RWPE2 (cell line): ENCODE measurements at regions not wholly inside any gene's neighbourhood (a gene's known extent, or its start where the extent isn't known, plus 50 kb on each side); places are given as distances from the start of the nearest gene placed in this dataset.

ENCODE experiments used
- ATAC-seq: fragments of 200-7000 bp; cut with Tn5 transposase; 3 replicates; pipeline ENCODE4 v1.9.1; 2021; ENCODE audit warnings: low read depth
- DNase-seq: peaks from one replicate; pipeline ENCODE4 v3.0.0-alpha.2; 2020; ENCODE audit warnings: low spot score
- H3K27ac ChIP-seq: fragments of 450-650 bp; 2 replicates; pipeline ENCODE4 v1.5.1; 2017; ENCODE audit warnings: mild to moderate bottlenecking; ENCODE audit not compliant: poor library complexity, severe bottlenecking
- H3K27me3 ChIP-seq: fragments of 250-450 bp; sonication (Bioruptor Pico); 2 replicates; pipeline ENCODE4 v1.5.1; 2021; ENCODE audit warnings: mild to moderate bottlenecking, moderate library complexity; ENCODE audit not compliant: insufficient read depth, poor library complexity, severe bottlenecking
- H3K36me3 ChIP-seq: fragments of 250-450 bp; sonication (Bioruptor Pico); 2 replicates; pipeline ENCODE4 v1.5.1; 2020; ENCODE audit warnings: low read depth, mild to moderate bottlenecking, moderate library complexity
- H3K4me1 ChIP-seq: fragments of 250-450 bp; sonication (Bioruptor Pico); 2 replicates; pipeline ENCODE4 v1.5.1; 2021; ENCODE audit warnings: mild to moderate bottlenecking, moderate library complexity; ENCODE audit not compliant: insufficient read depth, poor library complexity, severe bottlenecking
- H3K4me3 ChIP-seq: fragments of 250-450 bp; sonication (Bioruptor Pico); 2 replicates; pipeline ENCODE4 v1.5.1; 2021; ENCODE audit warnings: mild to moderate bottlenecking, moderate library complexity; ENCODE audit not compliant: severe bottlenecking
- H3K9me3 ChIP-seq: fragments of 250-450 bp; sonication (Bioruptor Pico); 2 replicates; pipeline ENCODE4 v1.5.1; 2021; ENCODE audit warnings: mild to moderate bottlenecking, moderate library complexity; ENCODE audit not compliant: severe bottlenecking
- TF ChIP-seq, protein P1 (sequence below): fragments of 450-650 bp; IDR thresholded peaks from one replicate; pipeline ENCODE4 v1.5.1; 2017; ENCODE audit warnings: mild to moderate bottlenecking, moderate library complexity; ENCODE audit not compliant: poor library complexity, severe bottlenecking

DNA sequence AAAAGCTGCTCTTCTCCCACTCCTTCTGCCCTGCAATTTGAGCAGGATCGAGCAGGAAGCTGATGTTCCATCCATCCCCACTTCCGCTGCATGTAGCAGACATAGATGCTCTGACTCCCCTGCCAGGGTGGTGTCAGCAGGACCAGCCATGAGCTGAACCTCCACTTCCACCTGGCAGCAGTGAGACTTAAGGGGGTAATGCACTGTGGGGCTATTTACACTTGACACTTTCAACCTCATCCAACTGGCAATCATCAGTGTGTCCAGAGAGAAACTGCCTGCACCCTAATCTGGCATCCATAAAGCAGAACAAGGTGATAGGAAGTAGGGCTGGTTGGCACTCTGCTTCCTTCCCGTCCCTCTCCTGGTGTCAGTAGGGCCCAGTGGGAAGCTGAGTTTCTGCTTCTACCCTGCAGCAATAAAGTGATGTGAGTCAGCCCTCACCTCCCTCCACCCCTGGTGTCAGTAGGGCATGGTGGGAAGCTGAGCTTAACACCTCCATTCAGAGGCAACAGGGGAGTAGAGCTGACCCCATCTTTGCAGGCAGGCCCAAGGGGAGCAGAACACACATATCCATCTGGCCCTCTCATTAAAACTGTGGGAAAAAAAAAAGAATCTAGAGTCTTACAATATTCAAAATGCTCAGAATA is 272.3 kb downstream of the PTPRU start:
- Histone ChIP-seq H3K4me1 (no peaks in the 10 kb centered on the region), H3K27me3 (peaks cover 9% of the 10 kb centered on the region), H3K9me3 (no peaks in the 10 kb centered on the region), H3K27ac (no peak overlapping the region), H3K4me3 (no peak overlapping the region), H3K36me3 (no peaks in the 10 kb centered on the region)
- TF ChIP-seq, protein P1, sequence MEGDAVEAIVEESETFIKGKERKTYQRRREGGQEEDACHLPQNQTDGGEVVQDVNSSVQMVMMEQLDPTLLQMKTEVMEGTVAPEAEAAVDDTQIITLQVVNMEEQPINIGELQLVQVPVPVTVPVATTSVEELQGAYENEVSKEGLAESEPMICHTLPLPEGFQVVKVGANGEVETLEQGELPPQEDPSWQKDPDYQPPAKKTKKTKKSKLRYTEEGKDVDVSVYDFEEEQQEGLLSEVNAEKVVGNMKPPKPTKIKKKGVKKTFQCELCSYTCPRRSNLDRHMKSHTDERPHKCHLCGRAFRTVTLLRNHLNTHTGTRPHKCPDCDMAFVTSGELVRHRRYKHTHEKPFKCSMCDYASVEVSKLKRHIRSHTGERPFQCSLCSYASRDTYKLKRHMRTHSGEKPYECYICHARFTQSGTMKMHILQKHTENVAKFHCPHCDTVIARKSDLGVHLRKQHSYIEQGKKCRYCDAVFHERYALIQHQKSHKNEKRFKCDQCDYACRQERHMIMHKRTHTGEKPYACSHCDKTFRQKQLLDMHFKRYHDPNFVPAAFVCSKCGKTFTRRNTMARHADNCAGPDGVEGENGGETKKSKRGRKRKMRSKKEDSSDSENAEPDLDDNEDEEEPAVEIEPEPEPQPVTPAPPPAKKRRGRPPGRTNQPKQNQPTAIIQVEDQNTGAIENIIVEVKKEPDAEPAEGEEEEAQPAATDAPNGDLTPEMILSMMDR, result no peak
- ATAC-seq (no peak), DNase-seq (no peak)

DNA sequence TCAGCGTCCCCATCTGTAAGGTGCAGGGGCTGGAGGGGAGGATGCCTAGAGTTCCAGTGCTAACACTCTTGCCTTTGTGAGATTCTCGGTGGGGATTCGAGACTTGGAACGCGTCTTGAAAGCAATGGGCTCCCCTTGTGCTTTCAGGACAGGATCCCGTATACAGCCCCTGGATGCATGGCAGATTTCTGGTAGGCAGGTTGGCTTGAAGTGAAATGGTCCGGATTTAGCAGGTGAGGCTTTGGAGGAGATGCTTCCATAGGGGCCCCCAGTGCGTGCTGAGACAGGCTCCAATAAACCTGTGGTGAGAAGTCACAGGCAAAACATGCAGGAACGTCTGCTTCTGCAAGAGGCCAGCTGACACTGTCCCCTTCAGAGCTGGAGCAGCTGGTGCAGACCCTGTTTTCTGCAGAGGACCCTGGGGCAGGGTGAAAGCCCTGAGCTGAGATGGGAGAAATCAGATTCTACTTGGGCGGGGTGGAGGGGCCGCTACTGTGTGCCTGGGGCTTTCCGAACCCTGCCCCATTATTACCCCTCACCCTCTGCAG is 270.4 kb downstream of the PTPRU start:
- no peak for ATAC-seq
- H3K4me1 ChIP-seq, result no peaks in the 10 kb centered on the region
- H3K27me3 ChIP-seq, result peaks cover 9% of the 10 kb centered on the region
- no peaks in the 10 kb centered on the region for H3K36me3 ChIP-seq
- no peaks in the 10 kb centered on the region for H3K9me3 ChIP-seq
- H3K4me3 ChIP-seq, result no peak overlapping the region
- no peak overlapping the region for H3K27ac ChIP-seq
- DNase-seq, result no peak
- TF ChIP-seq, protein P1, result no peak

DNA sequence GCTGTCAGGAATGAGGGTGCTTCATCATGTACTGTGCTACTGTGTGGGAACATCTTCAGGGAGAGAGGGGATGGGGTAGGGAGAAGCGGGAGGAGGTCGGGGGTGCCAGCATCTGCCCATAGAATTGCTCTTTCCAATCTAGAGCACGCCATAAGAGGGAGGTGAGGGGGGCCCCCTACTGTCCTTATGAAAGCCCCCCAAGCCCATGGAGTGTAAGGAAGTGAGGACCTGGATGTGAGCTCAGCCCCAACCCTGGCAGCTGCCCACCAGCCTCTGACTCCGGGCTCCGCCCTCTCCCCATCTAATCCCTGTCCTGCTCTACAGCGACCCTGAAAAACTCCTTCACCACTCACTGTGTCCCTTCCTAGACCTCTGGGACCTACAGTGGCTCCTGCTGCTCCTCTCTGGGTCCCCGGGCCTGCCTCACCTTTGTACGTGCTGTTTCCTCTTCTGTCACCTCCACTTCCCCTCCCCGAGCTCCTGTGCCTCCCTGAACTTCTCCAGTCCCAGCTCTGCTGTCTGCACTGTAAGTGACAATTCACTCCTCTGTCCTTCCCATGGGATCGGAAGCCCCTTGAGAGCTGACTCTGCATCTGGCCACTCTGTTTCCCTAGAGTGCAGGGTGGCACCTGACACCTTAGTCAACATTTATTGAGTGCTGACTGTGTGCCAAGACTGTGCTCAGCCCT is 269.4 kb downstream of the PTPRU start:
- H3K36me3 ChIP-seq, result no peaks in the 10 kb centered on the region
- no peak overlapping the region for H3K27ac ChIP-seq
- DNase-seq (no peak), ATAC-seq (no peak)
- peaks cover 5% of the 10 kb centered on the region for H3K27me3 ChIP-seq
- TF ChIP-seq, protein P1, result no peak
- H3K9me3 ChIP-seq, result no peaks in the 10 kb centered on the region
- H3K4me1 ChIP-seq, result no peaks in the 10 kb centered on the region
- H3K4me3 ChIP-seq, result no peak overlapping the region

DNA sequence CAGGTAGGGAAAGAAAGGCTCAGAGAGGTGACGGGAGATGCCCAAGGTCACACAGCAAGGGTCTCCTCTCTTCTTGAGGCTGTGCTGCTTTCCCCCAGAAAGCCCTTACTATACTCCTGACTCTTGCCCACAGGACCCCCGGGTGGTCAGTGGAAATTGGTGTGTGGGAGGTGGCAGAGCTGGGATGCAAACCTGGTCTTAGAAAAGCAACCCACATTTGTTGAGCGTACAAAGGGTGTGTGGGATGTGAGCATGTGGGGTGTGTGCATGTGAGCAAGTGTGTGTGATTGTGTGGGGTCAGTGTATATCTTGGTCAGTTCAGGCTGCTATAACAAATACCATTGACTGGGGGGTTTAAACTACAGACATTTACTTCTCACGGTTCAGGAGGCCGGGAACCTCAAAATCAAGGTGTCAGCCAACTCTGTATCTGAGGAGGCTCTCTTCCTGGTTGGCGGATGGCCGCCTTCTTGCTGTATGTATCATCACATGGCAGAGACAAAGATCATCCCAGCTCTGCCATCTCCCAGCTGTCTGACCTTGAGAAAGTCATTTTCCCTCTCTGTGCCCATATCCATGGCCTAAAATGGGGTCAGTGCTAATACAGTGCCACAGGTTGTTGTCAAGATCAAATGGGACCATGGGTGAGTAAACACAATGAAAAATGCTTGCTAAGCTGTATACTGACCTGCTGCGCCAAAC is 268.5 kb downstream of the PTPRU start:
- Histone ChIP-seq H3K4me1 (no peaks in the 10 kb centered on the region), H3K4me3 (no peak overlapping the region), H3K27me3 (no peaks in the 10 kb centered on the region), H3K36me3 (no peaks in the 10 kb centered on the region), H3K27ac (no peak overlapping the region), H3K9me3 (no peaks in the 10 kb centered on the region)
- DNase-seq (no peak), ATAC-seq (no peak)
- TF ChIP-seq, protein P1, result no peak
